ENCODE measurements at regions not wholly inside any gene's neighbourhood (a gene's known extent, or its start where the extent isn't known, plus 50 kb on each side); places are given as distances from the start of the nearest gene placed in this dataset.

DNA sequence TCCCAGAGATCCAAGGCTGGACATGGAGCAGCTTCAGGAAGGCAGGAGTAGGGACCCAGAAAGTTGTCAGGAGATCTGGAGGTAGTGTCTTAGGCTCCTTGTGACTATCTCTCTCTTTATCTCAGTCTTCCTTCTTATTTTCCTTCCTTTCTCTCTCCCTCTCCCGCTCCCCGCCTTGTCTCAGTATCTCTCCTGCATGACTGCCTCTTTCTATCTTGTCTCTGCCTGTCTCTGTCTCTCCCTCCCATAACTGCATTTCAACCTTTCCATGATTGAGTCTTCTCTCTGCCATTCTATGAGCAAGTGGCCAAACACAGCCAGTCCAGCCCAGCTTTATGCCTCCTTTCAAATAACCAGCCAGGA is 61.0 kb upstream of the NEK6 start:
- TF ChIP-seq, protein P1, sequence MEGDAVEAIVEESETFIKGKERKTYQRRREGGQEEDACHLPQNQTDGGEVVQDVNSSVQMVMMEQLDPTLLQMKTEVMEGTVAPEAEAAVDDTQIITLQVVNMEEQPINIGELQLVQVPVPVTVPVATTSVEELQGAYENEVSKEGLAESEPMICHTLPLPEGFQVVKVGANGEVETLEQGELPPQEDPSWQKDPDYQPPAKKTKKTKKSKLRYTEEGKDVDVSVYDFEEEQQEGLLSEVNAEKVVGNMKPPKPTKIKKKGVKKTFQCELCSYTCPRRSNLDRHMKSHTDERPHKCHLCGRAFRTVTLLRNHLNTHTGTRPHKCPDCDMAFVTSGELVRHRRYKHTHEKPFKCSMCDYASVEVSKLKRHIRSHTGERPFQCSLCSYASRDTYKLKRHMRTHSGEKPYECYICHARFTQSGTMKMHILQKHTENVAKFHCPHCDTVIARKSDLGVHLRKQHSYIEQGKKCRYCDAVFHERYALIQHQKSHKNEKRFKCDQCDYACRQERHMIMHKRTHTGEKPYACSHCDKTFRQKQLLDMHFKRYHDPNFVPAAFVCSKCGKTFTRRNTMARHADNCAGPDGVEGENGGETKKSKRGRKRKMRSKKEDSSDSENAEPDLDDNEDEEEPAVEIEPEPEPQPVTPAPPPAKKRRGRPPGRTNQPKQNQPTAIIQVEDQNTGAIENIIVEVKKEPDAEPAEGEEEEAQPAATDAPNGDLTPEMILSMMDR (IDR thresholded peaks at IDR 0.05), result no peak
- TF ChIP-seq POLR2A (IDR thresholded peaks at IDR 0.05; ENCODE audit: low read depth), result no peak
